ENCODE measurements at regions not wholly inside any gene's neighbourhood (a gene's known extent, or its start where the extent isn't known, plus 50 kb on each side); places are given as distances from the start of the nearest gene placed in this dataset.

GRCh38 chr10:88221010-88221973 lies 357.9 kb downstream of the PTEN start:
- TF ChIP-seq, protein P1, sequence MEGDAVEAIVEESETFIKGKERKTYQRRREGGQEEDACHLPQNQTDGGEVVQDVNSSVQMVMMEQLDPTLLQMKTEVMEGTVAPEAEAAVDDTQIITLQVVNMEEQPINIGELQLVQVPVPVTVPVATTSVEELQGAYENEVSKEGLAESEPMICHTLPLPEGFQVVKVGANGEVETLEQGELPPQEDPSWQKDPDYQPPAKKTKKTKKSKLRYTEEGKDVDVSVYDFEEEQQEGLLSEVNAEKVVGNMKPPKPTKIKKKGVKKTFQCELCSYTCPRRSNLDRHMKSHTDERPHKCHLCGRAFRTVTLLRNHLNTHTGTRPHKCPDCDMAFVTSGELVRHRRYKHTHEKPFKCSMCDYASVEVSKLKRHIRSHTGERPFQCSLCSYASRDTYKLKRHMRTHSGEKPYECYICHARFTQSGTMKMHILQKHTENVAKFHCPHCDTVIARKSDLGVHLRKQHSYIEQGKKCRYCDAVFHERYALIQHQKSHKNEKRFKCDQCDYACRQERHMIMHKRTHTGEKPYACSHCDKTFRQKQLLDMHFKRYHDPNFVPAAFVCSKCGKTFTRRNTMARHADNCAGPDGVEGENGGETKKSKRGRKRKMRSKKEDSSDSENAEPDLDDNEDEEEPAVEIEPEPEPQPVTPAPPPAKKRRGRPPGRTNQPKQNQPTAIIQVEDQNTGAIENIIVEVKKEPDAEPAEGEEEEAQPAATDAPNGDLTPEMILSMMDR (IDR thresholded peaks at IDR 0.05; ENCODE audit: low read depth, low read length), result no peak
- no peaks in the 10 kb centered on the region for H3K9me3 ChIP-seq (ENCODE audit: low read depth)
- DNase-seq (ENCODE audit: low read depth in 1 of 2, low spot score in 1 of 2), result no peak
- H3K27ac ChIP-seq, result no peak overlapping the region
- H3K36me3 ChIP-seq, result no peaks in the 10 kb centered on the region
- H3K4me3 ChIP-seq, result no peak overlapping the region
- H3K27me3 ChIP-seq, result no peaks in the 10 kb centered on the region
- peaks cover 7% of the 10 kb centered on the region for H3K4me1 ChIP-seq (ENCODE audit: low read depth)

DNA sequence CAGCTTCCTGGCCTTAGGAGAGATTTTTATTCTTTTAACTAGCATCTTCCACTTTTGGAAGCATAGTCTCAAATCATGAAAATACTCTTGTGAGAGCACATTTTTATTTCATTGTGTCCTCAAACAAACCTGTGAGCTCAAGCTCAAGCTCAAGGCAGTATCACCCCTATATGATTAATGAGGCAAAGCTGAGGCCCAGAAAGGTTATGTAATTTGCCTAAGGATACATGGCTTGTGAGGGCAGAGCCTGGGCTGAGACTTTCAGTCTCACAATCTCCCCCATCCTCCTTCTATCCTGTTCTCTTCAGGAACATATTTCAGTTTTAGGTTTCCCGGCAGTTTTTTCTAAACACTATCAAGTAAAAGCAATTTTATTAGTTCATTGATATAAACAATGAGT lies 359.5 kb downstream of the PTEN start:
- DNase-seq (ENCODE audit: low read depth in 1 of 2, low spot score in 1 of 2), result no peak
- H3K9me3 ChIP-seq (ENCODE audit: low read depth), result no peaks in the 10 kb centered on the region
- H3K27ac ChIP-seq, result no peak overlapping the region
- H3K36me3 ChIP-seq, result no peaks in the 10 kb centered on the region
- peaks cover 5% of the 10 kb centered on the region for H3K4me1 ChIP-seq (ENCODE audit: low read depth)
- TF ChIP-seq, protein P1 (IDR thresholded peaks at IDR 0.05; ENCODE audit: low read depth, low read length), result no peak
- H3K27me3 ChIP-seq, result no peaks in the 10 kb centered on the region
- H3K4me3 ChIP-seq, result no peak overlapping the region
